H9 (cell line): ENCODE measurements at regions not wholly inside any gene's neighbourhood (a gene's known extent, or its start where the extent isn't known, plus 50 kb on each side); places are given as distances from the start of the nearest gene placed in this dataset.

Experiments
- DNase-seq: peaks from one replicate; pipeline ENCODE4 v3.0.0-alpha.2; 2017
- H2AFZ ChIP-seq: one replicate; pipeline ENCODE4 v1.6.1; 2013; ENCODE audit warnings: mild to moderate bottlenecking, low read length, control low read depth, moderate library complexity
- H2AK5ac ChIP-seq: 2 replicates; pipeline ENCODE4 v1.6.1; 2013; ENCODE audit warnings: low read length, control low read depth, mixed read lengths; ENCODE audit not compliant: insufficient read length
- H2BK120ac ChIP-seq: one replicate; pipeline ENCODE4 v1.6.1; 2013; ENCODE audit warnings: low read depth, mild to moderate bottlenecking, low read length, control low read depth, inconsistent platforms; ENCODE audit not compliant: poor library complexity, severe bottlenecking
- H2BK12ac ChIP-seq: 2 replicates; pipeline ENCODE4 v1.6.1; 2013; ENCODE audit warnings: low read length, control low read depth, mixed read lengths, low read depth; ENCODE audit not compliant: insufficient read length
- H2BK15ac ChIP-seq: 2 replicates; pipeline ENCODE4 v1.6.1; 2013; ENCODE audit warnings: low read depth, low read length, control low read depth
- H2BK20ac ChIP-seq: one replicate; pipeline ENCODE4 v1.6.1; 2013; ENCODE audit warnings: low read depth, mild to moderate bottlenecking, low read length, control low read depth, inconsistent platforms; ENCODE audit not compliant: poor library complexity, severe bottlenecking
- H2BK5ac ChIP-seq: 2 replicates; pipeline ENCODE4 v1.6.1; 2013; ENCODE audit warnings: low read length, control low read depth, mixed read lengths; ENCODE audit not compliant: insufficient read length
- H3K14ac ChIP-seq: 2 replicates; pipeline ENCODE4 v1.6.1; 2013; ENCODE audit warnings: low read length, control low read depth; ENCODE audit not compliant: insufficient read depth
- H3K18ac ChIP-seq: 2 replicates; pipeline ENCODE4 v1.6.1; 2013; ENCODE audit warnings: low read depth, mild to moderate bottlenecking, mixed read lengths, low read length, control low read depth; ENCODE audit not compliant: insufficient read length
- H3K23ac ChIP-seq: 2 replicates; pipeline ENCODE4 v1.6.1; 2013; ENCODE audit warnings: low read length, control low read depth, mixed read lengths, low read depth; ENCODE audit not compliant: insufficient read length
- H3K23me2 ChIP-seq: 2 replicates; pipeline ENCODE4 v1.6.1; 2013; ENCODE audit warnings: low read depth, mild to moderate bottlenecking, mixed read lengths, low read length, control low read depth; ENCODE audit not compliant: insufficient read length, poor library complexity, severe bottlenecking
- H3K27ac ChIP-seq: 2 replicates; pipeline ENCODE4 v1.5.1; 2013; ENCODE audit warnings: low read length, control low read depth, mixed read lengths, low read depth; ENCODE audit not compliant: insufficient read length
- H3K27me3 ChIP-seq: 2 replicates; pipeline ENCODE4 v1.6.1; 2013; ENCODE audit warnings: low read length, control low read depth, inconsistent platforms; ENCODE audit not compliant: insufficient read depth
- H3K4ac ChIP-seq: 2 replicates; pipeline ENCODE4 v1.6.1; 2013; ENCODE audit warnings: low read depth, mild to moderate bottlenecking, control low read depth, inconsistent platforms, low read length, moderate library complexity
- H3K4me1 ChIP-seq: 2 replicates; pipeline ENCODE4 v1.6.1; 2013; ENCODE audit warnings: low read length, control low read depth, inconsistent platforms; ENCODE audit not compliant: insufficient read depth
- H3K4me2 ChIP-seq: 2 replicates; pipeline ENCODE4 v1.6.1; 2013; ENCODE audit warnings: low read length, control low read depth, mixed read lengths; ENCODE audit not compliant: insufficient read length, insufficient read depth
- H3K56ac ChIP-seq: 2 replicates; pipeline ENCODE4 v1.6.1; 2013; ENCODE audit warnings: low read depth, mild to moderate bottlenecking, mixed read lengths, low read length, control low read depth; ENCODE audit not compliant: insufficient read length
- H3K79me1 ChIP-seq: 2 replicates; pipeline ENCODE4 v1.6.1; 2013; ENCODE audit warnings: low read depth, mild to moderate bottlenecking, moderate library complexity, low read length, control low read depth, inconsistent platforms; ENCODE audit not compliant: insufficient read depth, poor library complexity, severe bottlenecking
- H3K79me2 ChIP-seq: 2 replicates; pipeline ENCODE4 v1.6.1; 2013; ENCODE audit warnings: low read length, control low read depth, inconsistent platforms; ENCODE audit not compliant: insufficient read depth
- H3K9ac ChIP-seq: 2 replicates; pipeline ENCODE4 v1.6.1; 2013; ENCODE audit warnings: low read length, control low read depth, mixed read lengths; ENCODE audit not compliant: insufficient read length; ENCODE audit errors: extremely low read depth
- H3K9me3 ChIP-seq: one replicate; pipeline ENCODE4 v1.6.1; 2013; ENCODE audit warnings: low read depth, low read length, inconsistent platforms; ENCODE audit not compliant: control insufficient read depth
- H3T11ph ChIP-seq: one replicate; pipeline ENCODE4 v1.6.1; 2013; ENCODE audit warnings: mild to moderate bottlenecking, low read length, control low read depth, inconsistent platforms
- H4K20me1 ChIP-seq: one replicate; pipeline ENCODE4 v1.6.1; 2013; ENCODE audit not compliant: control insufficient read depth, insufficient read length, insufficient read depth
- H4K5ac ChIP-seq: 2 replicates; pipeline ENCODE4 v1.6.1; 2013; ENCODE audit warnings: low read depth, mild to moderate bottlenecking, mixed read lengths, low read length, control low read depth; ENCODE audit not compliant: insufficient read length
- H4K8ac ChIP-seq: replicated peaks from 2 replicates; pipeline ENCODE4 v1.6.1; 2013; ENCODE audit warnings: low read length, control low read depth, mixed read lengths, low read depth; ENCODE audit not compliant: insufficient read length
- H4K91ac ChIP-seq: 2 replicates; pipeline ENCODE4 v1.6.1; 2013; ENCODE audit warnings: low read depth, mild to moderate bottlenecking, moderate library complexity, mixed read lengths, low read length, control low read depth; ENCODE audit not compliant: insufficient read length
- H3K27ac Mint-ChIP-seq, 3 experiments: 2 replicates in 2 of 3; 3 replicates in 1 of 3; pipeline ENCODE4 v1.8.0; 2020 to 2021; ENCODE audit warnings: mixed read lengths in 3 of 3, mild to moderate bottlenecking in 1 of 3, moderate library complexity in 1 of 3
- H3K27me3 Mint-ChIP-seq: 2 replicates; pipeline ENCODE4 v1.8.0; 2021; ENCODE audit warnings: low read depth, mild to moderate bottlenecking, moderate library complexity, mixed read lengths
- H3K36me3 Mint-ChIP-seq, 3 experiments: 2 replicates in 2 of 3; 3 replicates in 1 of 3; pipeline ENCODE4 v1.8.0; 2020 to 2021; ENCODE audit warnings: low read depth in 3 of 3, mixed read lengths in 3 of 3; ENCODE audit not compliant: insufficient read depth in 1 of 3
- H3K4me1 Mint-ChIP-seq, 2 experiments: 2 replicates each; pipeline ENCODE4 v1.8.0; 2020; ENCODE audit warnings: mixed read lengths in 2 of 2
- H3K4me3 Mint-ChIP-seq, 2 experiments: 2 replicates in 1 of 2; 3 replicates in 1 of 2; pipeline ENCODE4 v1.8.0; 2020 to 2021; ENCODE audit warnings: mild to moderate bottlenecking in 2 of 2, mixed read lengths in 2 of 2, moderate library complexity in 1 of 2
- H3K9me3 Mint-ChIP-seq, 2 experiments: 2 replicates in 1 of 2; 3 replicates in 1 of 2; pipeline ENCODE4 v1.8.0; 2020; ENCODE audit warnings: mild to moderate bottlenecking in 2 of 2, mixed read lengths in 2 of 2, moderate library complexity in 1 of 2
- WGBS: extraction: QIAGEN DNeasy Blood & Tissue Kit; methylation state at CpG from one replicate; pipeline ENCODE4 v1.1.7; 2013; ENCODE audit warnings: missing lambda C conversion rate, low lambda C conversion rate, mixed read lengths; ENCODE audit not compliant: insufficient read length; ENCODE audit errors: extremely low coverage; 5-methylcytosine and 5-hydroxymethylcytosine counted together
- TF ChIP-seq, protein P1 (sequence below): fragments of 200-600 bp; sonication (generic); conservative IDR thresholded peaks from 3 replicates; pipeline ENCODE4 v1.8.0; 2021; ENCODE audit warnings: antibody characterized with exemption, mild to moderate bottlenecking

DNA sequence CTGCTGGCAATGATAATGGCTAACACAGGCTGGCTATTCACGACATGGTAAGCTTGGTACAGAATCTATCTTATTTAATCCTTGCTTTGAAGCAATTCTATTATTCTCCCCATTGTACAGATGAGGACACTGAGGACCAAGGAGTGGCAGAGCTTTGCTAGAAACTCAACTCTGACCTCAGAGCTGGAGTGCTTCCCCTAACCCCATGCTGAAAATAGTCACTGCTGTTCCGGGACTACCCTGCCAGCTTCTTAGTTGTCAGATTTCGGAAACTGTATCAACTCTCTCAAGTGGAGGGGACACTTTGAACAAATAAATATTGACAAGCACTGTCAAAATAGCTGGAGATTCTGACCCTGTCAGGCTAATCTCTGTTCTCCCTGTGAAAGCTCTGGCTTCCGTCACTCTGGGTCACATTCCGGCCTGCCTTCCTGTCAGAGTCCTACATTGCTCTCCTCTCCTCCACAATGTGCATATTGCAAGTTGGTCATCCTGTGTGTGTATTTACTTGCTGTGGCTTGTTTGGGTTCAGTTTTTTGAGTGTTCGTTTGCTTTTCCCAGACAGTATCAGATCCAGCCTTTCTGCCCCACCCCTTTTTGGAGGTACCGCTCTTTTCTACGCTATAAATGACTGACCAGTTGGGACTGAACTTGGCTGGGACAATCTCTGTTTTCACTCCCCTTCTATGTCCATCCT, 134.3 kb upstream of the MAP1B start:
- Histone ChIP-seq H2BK12ac (no peak overlapping the region), H3K27me3 (no peaks in the 10 kb centered on the region), H4K91ac (no peak overlapping the region), H3K4me1 (no peaks in the 10 kb centered on the region), H2BK5ac (no peak overlapping the region), H3K14ac (no peak overlapping the region), H3K4me2 (no peak overlapping the region), H2AFZ (no peak overlapping the region), H2BK120ac (no peak overlapping the region), H3T11ph (no peak overlapping the region), H3K9ac (no peak overlapping the region), H3K23ac (no peak overlapping the region), H3K9me3 (no peaks in the 10 kb centered on the region), H3K27ac (no peak overlapping the region), H3K56ac (no peak overlapping the region), H4K5ac (no peak overlapping the region), H3K18ac (no peak overlapping the region), H3K79me1 (no peaks in the 10 kb centered on the region), H4K20me1 (no peaks in the 10 kb centered on the region), H4K8ac (no peak overlapping the region), H3K4ac (no peak overlapping the region), H2BK20ac (no peak overlapping the region), H2AK5ac (no peak overlapping the region), H3K23me2 (no peaks in the 10 kb centered on the region), H2BK15ac (no peak overlapping the region), H3K79me2 (no peaks in the 10 kb centered on the region)
- TF ChIP-seq, protein P1, sequence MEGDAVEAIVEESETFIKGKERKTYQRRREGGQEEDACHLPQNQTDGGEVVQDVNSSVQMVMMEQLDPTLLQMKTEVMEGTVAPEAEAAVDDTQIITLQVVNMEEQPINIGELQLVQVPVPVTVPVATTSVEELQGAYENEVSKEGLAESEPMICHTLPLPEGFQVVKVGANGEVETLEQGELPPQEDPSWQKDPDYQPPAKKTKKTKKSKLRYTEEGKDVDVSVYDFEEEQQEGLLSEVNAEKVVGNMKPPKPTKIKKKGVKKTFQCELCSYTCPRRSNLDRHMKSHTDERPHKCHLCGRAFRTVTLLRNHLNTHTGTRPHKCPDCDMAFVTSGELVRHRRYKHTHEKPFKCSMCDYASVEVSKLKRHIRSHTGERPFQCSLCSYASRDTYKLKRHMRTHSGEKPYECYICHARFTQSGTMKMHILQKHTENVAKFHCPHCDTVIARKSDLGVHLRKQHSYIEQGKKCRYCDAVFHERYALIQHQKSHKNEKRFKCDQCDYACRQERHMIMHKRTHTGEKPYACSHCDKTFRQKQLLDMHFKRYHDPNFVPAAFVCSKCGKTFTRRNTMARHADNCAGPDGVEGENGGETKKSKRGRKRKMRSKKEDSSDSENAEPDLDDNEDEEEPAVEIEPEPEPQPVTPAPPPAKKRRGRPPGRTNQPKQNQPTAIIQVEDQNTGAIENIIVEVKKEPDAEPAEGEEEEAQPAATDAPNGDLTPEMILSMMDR = no peak
- Mint-ChIP-seq H3K27ac (no peak overlapping the region), H3K4me3 (no peak overlapping the region), H3K27me3 (no peaks in the 10 kb centered on the region), H3K9me3 (no peaks in the 10 kb centered on the region), H3K4me1 (peaks cover 0 to 3% of the 10 kb centered on the region in 2 experiments; a peak in 1 of 4 replicates), H3K36me3 (no peaks in the 10 kb centered on the region)
- no peak for DNase-seq
- no CpG with 5 or more reads among the region's 8 CpGs for WGBS
